ENCODE measurements at regions not wholly inside any gene's neighbourhood (a gene's known extent, or its start where the extent isn't known, plus 50 kb on each side); places are given as distances from the start of the nearest gene placed in this dataset.

DNA sequence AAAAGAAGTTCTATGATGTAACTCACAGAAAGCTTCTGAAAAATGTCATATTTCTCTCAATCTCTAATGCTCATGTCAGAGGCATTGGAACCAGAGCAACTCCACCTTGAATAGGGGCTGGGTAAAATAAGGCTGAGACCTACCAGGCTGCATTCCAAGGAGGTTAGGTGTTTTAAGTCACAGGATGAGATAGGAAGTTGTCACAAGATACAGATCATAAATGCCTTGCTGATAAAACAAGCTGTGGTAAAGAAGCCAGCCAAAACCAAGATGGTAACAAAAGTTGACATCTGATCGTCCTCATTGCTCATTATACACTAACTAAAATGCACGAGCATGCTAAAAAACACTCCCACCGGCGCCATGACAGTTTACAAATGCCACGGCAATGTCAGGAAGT lies 411.1 kb upstream of the GRIA1 start:
- no peak for FAIRE-seq
- no TSS peak for BruUV-seq (replicated peaks)
- in situ Hi-C loops (cut with MboI) (no loop called here), intact Hi-C loops (cut with micrococcal nuclease; ENCODE audit: unreplicated experiment) (no loop called here)
- no peak overlapping the region for H3K27ac ChIP-seq (ENCODE audit: control insufficient read depth, insufficient read depth)
- H3K4me3 ChIP-seq, result no peak overlapping the region
- no peaks in the 10 kb centered on the region for H3K9me3 ChIP-seq (replicated peaks; ENCODE audit: control insufficient read depth, insufficient read depth, low read length)
- no peaks in the 10 kb centered on the region for H4K20me1 ChIP-seq (ENCODE audit: control insufficient read depth, insufficient read depth)
- H3K9ac ChIP-seq (ENCODE audit: control insufficient read depth, insufficient read depth, low read length), result no peak overlapping the region
- no peaks in the 10 kb centered on the region for H3K79me2 ChIP-seq (ENCODE audit: control insufficient read depth, insufficient read depth, low read length)
- H3K4me2 ChIP-seq (ENCODE audit: control insufficient read depth, insufficient read depth), result no peak overlapping the region
- H2AFZ ChIP-seq (ENCODE audit: control insufficient read depth, low read depth, low read length), result no peak overlapping the region
- 20% methylated on average over 5 of the region's 5 CpGs for WGBS (ENCODE audit: insufficient coverage, insufficient replicate concordance, low lambda C conversion rate, missing lambda C conversion rate)
- SMC1A ChIA-PET (ENCODE audit: uncharacterized antibody, unreplicated experiment), result no interaction called here
- no peak for ATAC-seq
- no peak for TF ChIP-seq ZNF217 (IDR thresholded peaks at IDR 0.05)
- no peak for TF ChIP-seq WRNIP1 (IDR thresholded peaks at IDR 0.05; ENCODE audit: borderline replicate concordance, low read depth, low read length)
- no peak for TF ChIP-seq REST (IDR thresholded peaks at IDR 0.05; ENCODE audit: low read depth, low read length)
- TF ChIP-seq PAX8 (IDR thresholded peaks at IDR 0.05), result no peak
- no peak for TF ChIP-seq JUND (IDR thresholded peaks at IDR 0.05; ENCODE audit: low read depth, low read length)
- no peak for TF ChIP-seq TCF7 (IDR thresholded peaks at IDR 0.05; ENCODE audit: borderline replicate concordance)
- no peak for DNase-seq (ENCODE audit: low read depth, low spot score)
- no peaks in the 10 kb centered on the region for H3K4me1 ChIP-seq (ENCODE audit: control insufficient read depth, insufficient read depth, low read length)
- POLR2A ChIA-PET, result no interaction called here
- no peaks in the 10 kb centered on the region for H3K36me3 ChIP-seq (ENCODE audit: control insufficient read depth in 2 of 2, insufficient read depth in 2 of 2, low read length in 1 of 2)
- H3K27me3 ChIP-seq (replicated peaks in 1 of 2; ENCODE audit: control insufficient read depth in 2 of 2, insufficient read depth in 2 of 2, low read length in 1 of 2), result no peaks in the 10 kb centered on the region
- RAD21 ChIA-PET (ENCODE audit: unreplicated experiment), result no interaction called here
- CTCF ChIA-PET, result no interaction called here
